Ishikawa (cell line): ENCODE measurements at regions not wholly inside any gene's neighbourhood (a gene's known extent, or its start where the extent isn't known, plus 50 kb on each side); places are given as distances from the start of the nearest gene placed in this dataset.

Experiments
- EP300 ChIP-seq: IDR thresholded peaks from 2 replicates; pipeline ENCODE4 v1.6.1; 2012; ENCODE audit warnings: borderline replicate concordance
- NFIC ChIP-seq: IDR thresholded peaks from 2 replicates; pipeline ENCODE4 v1.6.1; 2012
- RAD21 ChIP-seq: IDR thresholded peaks from 2 replicates; pipeline ENCODE4 v1.6.1; 2012; ENCODE audit warnings: low read depth
- TAF1 ChIP-seq: IDR thresholded peaks from 2 replicates; pipeline ENCODE4 v1.6.1; 2012; ENCODE audit warnings: low read depth, mild to moderate bottlenecking
- TCF12 ChIP-seq: IDR thresholded peaks from 2 replicates; pipeline ENCODE4 v1.6.1; 2012; ENCODE audit warnings: low read depth
- YY1 ChIP-seq: IDR thresholded peaks from 2 replicates; pipeline ENCODE4 v1.6.1; 2012; ENCODE audit warnings: low read depth
- TF ChIP-seq, protein P1 (sequence below): IDR thresholded peaks from 2 replicates; pipeline ENCODE4 v1.6.1; 2012; ENCODE audit warnings: low read depth, mild to moderate bottlenecking

GRCh38 chr17:438191-438590 is 85.6 kb upstream of the RPH3AL start:
- TF ChIP-seq EP300 (no peak), TAF1 (no peak), TCF12 (no peak), RAD21 (no peak), YY1 (no peak), NFIC (no peak)
- TF ChIP-seq, protein P1, sequence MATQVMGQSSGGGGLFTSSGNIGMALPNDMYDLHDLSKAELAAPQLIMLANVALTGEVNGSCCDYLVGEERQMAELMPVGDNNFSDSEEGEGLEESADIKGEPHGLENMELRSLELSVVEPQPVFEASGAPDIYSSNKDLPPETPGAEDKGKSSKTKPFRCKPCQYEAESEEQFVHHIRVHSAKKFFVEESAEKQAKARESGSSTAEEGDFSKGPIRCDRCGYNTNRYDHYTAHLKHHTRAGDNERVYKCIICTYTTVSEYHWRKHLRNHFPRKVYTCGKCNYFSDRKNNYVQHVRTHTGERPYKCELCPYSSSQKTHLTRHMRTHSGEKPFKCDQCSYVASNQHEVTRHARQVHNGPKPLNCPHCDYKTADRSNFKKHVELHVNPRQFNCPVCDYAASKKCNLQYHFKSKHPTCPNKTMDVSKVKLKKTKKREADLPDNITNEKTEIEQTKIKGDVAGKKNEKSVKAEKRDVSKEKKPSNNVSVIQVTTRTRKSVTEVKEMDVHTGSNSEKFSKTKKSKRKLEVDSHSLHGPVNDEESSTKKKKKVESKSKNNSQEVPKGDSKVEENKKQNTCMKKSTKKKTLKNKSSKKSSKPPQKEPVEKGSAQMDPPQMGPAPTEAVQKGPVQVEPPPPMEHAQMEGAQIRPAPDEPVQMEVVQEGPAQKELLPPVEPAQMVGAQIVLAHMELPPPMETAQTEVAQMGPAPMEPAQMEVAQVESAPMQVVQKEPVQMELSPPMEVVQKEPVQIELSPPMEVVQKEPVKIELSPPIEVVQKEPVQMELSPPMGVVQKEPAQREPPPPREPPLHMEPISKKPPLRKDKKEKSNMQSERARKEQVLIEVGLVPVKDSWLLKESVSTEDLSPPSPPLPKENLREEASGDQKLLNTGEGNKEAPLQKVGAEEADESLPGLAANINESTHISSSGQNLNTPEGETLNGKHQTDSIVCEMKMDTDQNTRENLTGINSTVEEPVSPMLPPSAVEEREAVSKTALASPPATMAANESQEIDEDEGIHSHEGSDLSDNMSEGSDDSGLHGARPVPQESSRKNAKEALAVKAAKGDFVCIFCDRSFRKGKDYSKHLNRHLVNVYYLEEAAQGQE: no peak
